ENCODE measurements at regions not wholly inside any gene's neighbourhood (a gene's known extent, or its start where the extent isn't known, plus 50 kb on each side); places are given as distances from the start of the nearest gene placed in this dataset.

- no peak for TF ChIP-seq CTCF (IDR thresholded peaks at IDR 0.05)
- no peak for TF ChIP-seq POLR2A (IDR thresholded peaks at IDR 0.05)
- no peak for TF ChIP-seq POLR2AphosphoS5 (IDR thresholded peaks at IDR 0.05)
- TF ChIP-seq EP300 (IDR thresholded peaks at IDR 0.05; ENCODE audit: low read depth) = no peak
Observed at GRCh38 chrX:9351126-9351525, 113.7 kb upstream of the TBL1X start.
